A549 (cell line): ENCODE measurements at regions not wholly inside any gene's neighbourhood (a gene's known extent, or its start where the extent isn't known, plus 50 kb on each side); places are given as distances from the start of the nearest gene placed in this dataset.

ENCODE experiments used
- ATAC-seq, 2 experiments: fragments of 200-7000 bp in 1 of 2; fragments of >200 bp in 1 of 2; cut with Nextera tagmentation in 1 of 2; cut with Tn5 transposase in 1 of 2; 3 replicates each; pipeline versions ENCODE4 v1.8.0 to v1.9.1; 2018 to 2020; ENCODE audit warnings: mild to moderate bottlenecking in 1 of 2, moderate library complexity in 1 of 2
- CTCF ChIA-PET: fragments of 300-600 bp; sonication (Branson Sonifier 250); formaldehyde crosslinking; extraction: SDS; loops from one replicate; lab custom pipeline; 2021; ENCODE audit warnings: antibody characterized with exemption, inconsistent platforms; lab: Yijun Ruan, JAX
- POLR2A ChIA-PET: fragments of 350-600 bp; formaldehyde crosslinking; extraction: SDS; loops from one replicate; lab custom pipeline; 2021; ENCODE audit warnings: antibody characterized with exemption, inconsistent platforms; lab: Yijun Ruan, JAX
- DNase-seq, 2 experiments: peaks; one replicate each; pipeline versions ENCODE4 v3.0.0 to v3.0.0-alpha.2; 2011 to 2016; ENCODE audit warnings: low read depth in 1 of 2, low spot score in 1 of 2
- FAIRE-seq: peaks from 2 replicates; lab custom pipeline; 2011; peaks lifted over from hg19 to GRCh38; lab: Jason Lieb, UNC
- H3K27ac ChIP-seq, 2 experiments: fragments of >200 bp; sonication (Bioruptor Twin); formaldehyde crosslinking; 3 replicates each; pipeline ENCODE4 v1.5.1; 2016 to 2017
- H3K4me1 ChIP-seq: fragments of >200 bp; sonication (Bioruptor Twin); formaldehyde crosslinking; 3 replicates; pipeline ENCODE4 v1.6.1; 2016
- H3K4me2 ChIP-seq: fragments of >200 bp; sonication (Bioruptor Twin); formaldehyde crosslinking; 3 replicates; pipeline ENCODE4 v1.6.1; 2016
- H3K4me3 ChIP-seq: fragments of >200 bp; sonication (Bioruptor Twin); formaldehyde crosslinking; 3 replicates; pipeline ENCODE4 v1.5.1; 2016
- H3K9me3 ChIP-seq: fragments of >200 bp; sonication (Bioruptor Twin); formaldehyde crosslinking; 3 replicates; pipeline ENCODE4 v1.6.1; 2016
- CBX8 ChIP-seq: fragments of 200-600 bp; sonication (generic); IDR thresholded peaks from 2 replicates; pipeline ENCODE4 v1.6.1; 2016
- E2F6 ChIP-seq: IDR thresholded peaks from 2 replicates; pipeline ENCODE4 v1.6.1; 2012; ENCODE audit warnings: low read depth, borderline replicate concordance
- EHF ChIP-seq: fragments of 250-450 bp; sonication (Bioruptor Pico); IDR thresholded peaks from 2 replicates; pipeline ENCODE4 v1.5.0; 2020; ENCODE audit warnings: mild to moderate bottlenecking
- EHMT2 ChIP-seq: fragments of 200-600 bp; sonication (generic); IDR thresholded peaks from 2 replicates; pipeline ENCODE4 v1.6.1; 2016; ENCODE audit warnings: antibody characterized with exemption, low read depth, mild to moderate bottlenecking, moderate library complexity
- ELK1 ChIP-seq: fragments of 150-350 bp; IDR thresholded peaks from 2 replicates; pipeline ENCODE4 v1.6.1; 2014; ENCODE audit warnings: low read depth, mild to moderate bottlenecking, low read length
- ESRRA ChIP-seq: fragments of 150-350 bp; IDR thresholded peaks from 2 replicates; pipeline ENCODE4 v1.6.1; 2014; ENCODE audit warnings: mild to moderate bottlenecking, low read length, borderline replicate concordance
- FOSL2 ChIP-seq, 2 experiments: fragments of 450-650 bp in 1 of 2; fragments of >200 bp in 1 of 2; sonication (Bioruptor Twin) in 1 of 2; formaldehyde crosslinking; IDR thresholded peaks; 2 replicates each; pipeline versions ENCODE4 v1.5.0 to v1.6.1; 2016 to 2020; ENCODE audit warnings: mild to moderate bottlenecking in 1 of 2, moderate library complexity in 1 of 2
- HMGXB4 ChIP-seq: fragments of 250-450 bp; sonication (Bioruptor Pico); IDR thresholded peaks from 2 replicates; pipeline ENCODE4 v1.5.0; 2021; ENCODE audit warnings: mild to moderate bottlenecking, moderate library complexity, borderline replicate concordance
- HOXB13 ChIP-seq: fragments of 250-450 bp; sonication (Bioruptor Pico); IDR thresholded peaks from 2 replicates; pipeline ENCODE4 v1.5.0; 2020; ENCODE audit warnings: low read depth, mild to moderate bottlenecking, moderate library complexity
- JUNB ChIP-seq: fragments of >200 bp; sonication (Bioruptor Twin); formaldehyde crosslinking; IDR thresholded peaks from 2 replicates; pipeline ENCODE4 v1.6.1; 2016
- MAFK ChIP-seq: fragments of 450-650 bp; IDR thresholded peaks from 2 replicates; pipeline ENCODE4 v1.6.1; 2014; ENCODE audit not compliant: partially characterized antibody
- MYC ChIP-seq: IDR thresholded peaks from 2 replicates; pipeline ENCODE4 v1.6.1; 2012; ENCODE audit warnings: mild to moderate bottlenecking, inconsistent platforms, low read length, improper control_type of control experiment, borderline replicate concordance
- PHF8 ChIP-seq: fragments of 200-600 bp; sonication (generic); IDR thresholded peaks from 2 replicates; pipeline ENCODE4 v1.6.1; 2016; ENCODE audit warnings: low read depth, mild to moderate bottlenecking, antibody characterized with exemption, moderate library complexity, borderline replicate concordance
- POLR2A ChIP-seq: IDR thresholded peaks from 2 replicates; pipeline ENCODE4 v1.6.1; 2012; ENCODE audit warnings: mild to moderate bottlenecking, low read length
- RARB ChIP-seq: fragments of 250-450 bp; sonication (Bioruptor Pico); IDR thresholded peaks from 2 replicates; pipeline ENCODE4 v1.8.0; 2021; ENCODE audit warnings: mild to moderate bottlenecking, moderate library complexity
- RNF2 ChIP-seq: fragments of 200-600 bp; sonication (generic); IDR thresholded peaks from 2 replicates; pipeline ENCODE4 v1.6.1; 2016; ENCODE audit warnings: low read depth, mild to moderate bottlenecking, antibody characterized with exemption, moderate library complexity, borderline replicate concordance
- SMC3 ChIP-seq: fragments of >200 bp; sonication (Bioruptor Twin); formaldehyde crosslinking; IDR thresholded peaks from 3 replicates; pipeline ENCODE4 v1.6.1; 2018; ENCODE audit warnings: inconsistent platforms
- TP53 ChIP-seq: fragments of 250-450 bp; sonication (Bioruptor Pico); IDR thresholded peaks from 2 replicates; pipeline ENCODE4 v1.5.0; 2021; ENCODE audit warnings: mild to moderate bottlenecking, moderate library complexity
- ZSCAN20 ChIP-seq: fragments of 250-450 bp; sonication (Bioruptor Pico); IDR thresholded peaks from 2 replicates; pipeline ENCODE4 v1.8.0; 2022; ENCODE audit warnings: mild to moderate bottlenecking, moderate library complexity
- WGBS: methylation state at CpG from one replicate; pipeline ENCODE4 v1.1.6; 2017; ENCODE audit errors: missing lambda C conversion rate; 5-methylcytosine and 5-hydroxymethylcytosine counted together
- TF ChIP-seq, protein P1 (sequence below): fragments of >200 bp; sonication (Bioruptor Twin); formaldehyde crosslinking; IDR thresholded peaks from 2 replicates; pipeline ENCODE4 v1.6.1; 2016
- TF ChIP-seq, protein P2 (sequence below): fragments of 450-650 bp; IDR thresholded peaks from 2 replicates; pipeline ENCODE4 v1.6.1; 2014; ENCODE audit warnings: antibody characterized with exemption
- TF ChIP-seq, protein P3 (sequence below): IDR thresholded peaks from 2 replicates; pipeline ENCODE4 v1.6.1; 2012

DNA sequence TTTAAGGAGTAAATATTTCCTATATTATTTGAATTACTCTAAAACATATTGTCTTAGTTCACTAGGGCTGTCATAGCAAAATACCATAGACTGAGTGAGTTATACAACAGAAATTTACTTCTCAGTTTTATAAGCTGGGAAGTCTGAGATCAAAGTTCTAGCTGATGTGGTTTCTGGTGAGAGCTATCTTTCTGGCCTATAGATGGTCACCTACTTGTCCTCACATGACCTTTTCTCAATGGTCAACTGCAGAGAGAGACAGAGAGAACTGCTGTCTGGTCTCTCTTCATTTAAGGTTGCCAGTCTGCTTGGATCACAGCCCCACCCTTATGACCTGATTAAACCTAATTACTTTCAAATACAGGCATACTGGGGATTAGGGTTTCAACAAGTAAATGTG lies 490.9 kb downstream of the FBXO15 start:
- TF ChIP-seq RNF2, result no peak
- no peak for TF ChIP-seq POLR2A
- no peak for TF ChIP-seq RARB (CRISPR knock-in tag)
- TF ChIP-seq, protein P1, sequence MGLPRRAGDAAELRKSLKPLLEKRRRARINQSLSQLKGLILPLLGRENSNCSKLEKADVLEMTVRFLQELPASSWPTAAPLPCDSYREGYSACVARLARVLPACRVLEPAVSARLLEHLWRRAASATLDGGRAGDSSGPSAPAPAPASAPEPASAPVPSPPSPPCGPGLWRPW, result no peak
- no peak for TF ChIP-seq HOXB13 (CRISPR knock-in tag)
- TF ChIP-seq, protein P2, sequence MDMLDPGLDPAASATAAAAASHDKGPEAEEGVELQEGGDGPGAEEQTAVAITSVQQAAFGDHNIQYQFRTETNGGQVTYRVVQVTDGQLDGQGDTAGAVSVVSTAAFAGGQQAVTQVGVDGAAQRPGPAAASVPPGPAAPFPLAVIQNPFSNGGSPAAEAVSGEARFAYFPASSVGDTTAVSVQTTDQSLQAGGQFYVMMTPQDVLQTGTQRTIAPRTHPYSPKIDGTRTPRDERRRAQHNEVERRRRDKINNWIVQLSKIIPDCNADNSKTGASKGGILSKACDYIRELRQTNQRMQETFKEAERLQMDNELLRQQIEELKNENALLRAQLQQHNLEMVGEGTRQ, result no peak
- no peak for TF ChIP-seq CBX8
- TF ChIP-seq E2F6, result no peak
- no peak for TF ChIP-seq JUNB
- no peak for TF ChIP-seq EHMT2
- TF ChIP-seq FOSL2 (IDR thresholded peaks at IDR 0.05), result no peak
- TF ChIP-seq FOSL2 (CRISPR knock-in tag; IDR thresholded peaks at IDR 0.05), result no peak
- no peak for TF ChIP-seq MAFK
- no peak for TF ChIP-seq PHF8
- no peak for TF ChIP-seq EHF (CRISPR knock-in tag)
- no peak for TF ChIP-seq ESRRA
- TF ChIP-seq ELK1, result no peak
- no peak for TF ChIP-seq MYC
- no peak for TF ChIP-seq HMGXB4 (CRISPR knock-in tag)
- TF ChIP-seq SMC3, result no peak
- no peak for TF ChIP-seq TP53 (CRISPR knock-in tag)
- ATAC-seq, result no peak
- Histone ChIP-seq H3K4me1 (no peaks in the 10 kb centered on the region), H3K27ac (no peak overlapping the region), H3K4me2 (no peak overlapping the region), H3K4me3 (no peak overlapping the region), H3K9me3 (no peaks in the 10 kb centered on the region)
- no peak for FAIRE-seq
- CTCF ChIA-PET, result no interaction called here
- no peak for DNase-seq
- POLR2A ChIA-PET, result no interaction called here

GRCh38 chr18:73653827-73654226 lies 493.8 kb downstream of the FBXO15 start:
- H3K4me2 ChIP-seq, result no peak overlapping the region
- POLR2A ChIA-PET, result no interaction called here
- FAIRE-seq (no peak), DNase-seq (no peak), ATAC-seq (no peak)
- WGBS, result 67% methylated on average over 4 of the region's 4 CpGs
- CTCF ChIA-PET, result no interaction called here
- H3K4me3 ChIP-seq, result no peak overlapping the region
- no peaks in the 10 kb centered on the region for H3K9me3 ChIP-seq
- H3K4me1 ChIP-seq, result no peaks in the 10 kb centered on the region
- TF ChIP-seq, protein P3, sequence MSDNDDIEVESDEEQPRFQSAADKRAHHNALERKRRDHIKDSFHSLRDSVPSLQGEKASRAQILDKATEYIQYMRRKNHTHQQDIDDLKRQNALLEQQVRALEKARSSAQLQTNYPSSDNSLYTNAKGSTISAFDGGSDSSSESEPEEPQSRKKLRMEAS, result no peak
- no peak for TF ChIP-seq ZSCAN20 (CRISPR knock-in tag)
- TF ChIP-seq PHF8, result no peak
- TF ChIP-seq, protein P1, result no peak
- no peak overlapping the region for H3K27ac ChIP-seq
